Upper lobe of right lung (tissue), 1 donor: ENCODE measurements at regions not wholly inside any gene's neighbourhood (a gene's known extent, or its start where the extent isn't known, plus 50 kb on each side); places are given as distances from the start of the nearest gene placed in this dataset.

Experiments
- ATAC-seq: fragments of 200-7000 bp; cut with Tn5 transposase; one replicate; pipeline ENCODE4 v1.9.1; 2020; ENCODE audit warnings: mild to moderate bottlenecking, moderate library complexity
- DNase-seq: peaks from one replicate; pipeline ENCODE4 v3.0.0-alpha.2; 2020
- H3K27ac ChIP-seq: fragments of 200-600 bp; one replicate; pipeline ENCODE4 v1.8.0; 2022
- H3K27me3 ChIP-seq: fragments of 200-600 bp; one replicate; pipeline ENCODE4 v1.8.0; 2022; ENCODE audit warnings: mild to moderate bottlenecking
- H3K36me3 ChIP-seq: fragments of 200-600 bp; one replicate; pipeline ENCODE4 v1.8.0; 2022
- H3K4me1 ChIP-seq: fragments of 200-600 bp; one replicate; pipeline ENCODE4 v1.8.0; 2022
- H3K4me3 ChIP-seq: fragments of 200-600 bp; one replicate; pipeline ENCODE4 v1.8.0; 2022; ENCODE audit warnings: mild to moderate bottlenecking
- H3K9me3 ChIP-seq: fragments of 200-600 bp; one replicate; pipeline ENCODE4 v1.8.0; 2022
- intact Hi-C: fragments of 100-400 bp; cut with DNase I; formaldehyde crosslinking; loops from one replicate; pipeline ENCODE4 v1.11.0; 2022
- TF ChIP-seq, protein P1 (sequence below): fragments of 200-600 bp; IDR thresholded peaks from one replicate; pipeline ENCODE4 v1.8.0; 2022; ENCODE audit warnings: antibody characterized with exemption
- donor health status: DM: no; HTN: yes; CAD: no; lungs with severe emphysema.

DNA sequence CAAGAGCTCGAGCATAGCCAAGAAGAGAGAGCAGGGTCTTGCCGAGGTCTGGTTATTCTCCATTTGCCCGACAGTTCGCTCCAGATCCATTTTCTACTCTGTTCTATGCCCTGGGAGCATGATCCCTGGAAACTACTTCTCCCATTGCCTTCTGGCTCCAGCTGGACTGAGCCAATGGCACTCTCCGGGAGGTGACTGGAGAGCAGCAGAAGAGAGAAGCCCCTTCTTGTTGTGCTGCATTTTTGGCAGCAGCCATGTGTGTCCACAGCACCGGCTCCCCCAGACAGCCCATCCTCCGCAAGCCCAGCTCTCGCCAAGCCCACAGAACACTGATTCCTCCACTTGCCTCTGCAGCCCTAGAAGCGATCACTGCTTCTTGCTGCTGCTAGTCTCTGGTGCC is 345.5 kb downstream of the TNS1 start:
- no peak for ATAC-seq
- Histone ChIP-seq H3K9me3 (no peaks in the 10 kb centered on the region), H3K4me3 (no peak overlapping the region), H3K36me3 (no peaks in the 10 kb centered on the region), H3K27me3 (no peaks in the 10 kb centered on the region), H3K27ac (no peak overlapping the region), H3K4me1 (no peaks in the 10 kb centered on the region)
- no peak for DNase-seq
- intact Hi-C loops: no loop called here
- TF ChIP-seq, protein P1, sequence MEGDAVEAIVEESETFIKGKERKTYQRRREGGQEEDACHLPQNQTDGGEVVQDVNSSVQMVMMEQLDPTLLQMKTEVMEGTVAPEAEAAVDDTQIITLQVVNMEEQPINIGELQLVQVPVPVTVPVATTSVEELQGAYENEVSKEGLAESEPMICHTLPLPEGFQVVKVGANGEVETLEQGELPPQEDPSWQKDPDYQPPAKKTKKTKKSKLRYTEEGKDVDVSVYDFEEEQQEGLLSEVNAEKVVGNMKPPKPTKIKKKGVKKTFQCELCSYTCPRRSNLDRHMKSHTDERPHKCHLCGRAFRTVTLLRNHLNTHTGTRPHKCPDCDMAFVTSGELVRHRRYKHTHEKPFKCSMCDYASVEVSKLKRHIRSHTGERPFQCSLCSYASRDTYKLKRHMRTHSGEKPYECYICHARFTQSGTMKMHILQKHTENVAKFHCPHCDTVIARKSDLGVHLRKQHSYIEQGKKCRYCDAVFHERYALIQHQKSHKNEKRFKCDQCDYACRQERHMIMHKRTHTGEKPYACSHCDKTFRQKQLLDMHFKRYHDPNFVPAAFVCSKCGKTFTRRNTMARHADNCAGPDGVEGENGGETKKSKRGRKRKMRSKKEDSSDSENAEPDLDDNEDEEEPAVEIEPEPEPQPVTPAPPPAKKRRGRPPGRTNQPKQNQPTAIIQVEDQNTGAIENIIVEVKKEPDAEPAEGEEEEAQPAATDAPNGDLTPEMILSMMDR: no peak

- H3K36me3 ChIP-seq: no peaks in the 10 kb centered on the region
- no peaks in the 10 kb centered on the region for H3K9me3 ChIP-seq
- no peak overlapping the region for H3K4me3 ChIP-seq
- ATAC-seq (no peak), DNase-seq (no peak)
- no peak overlapping the region for H3K27ac ChIP-seq
- TF ChIP-seq, protein P1: no peak
- no peaks in the 10 kb centered on the region for H3K4me1 ChIP-seq
- H3K27me3 ChIP-seq: no peaks in the 10 kb centered on the region
- intact Hi-C loops: no loop called here
These were observed 346.5 kb downstream of the TNS1 start for GRCh38 chr2:217656316-217656715.

GRCh38 chr2:217655651-217656050 is 347.1 kb downstream of the TNS1 start:
- intact Hi-C loops: no loop called here
- Histone ChIP-seq H3K4me3 (no peak overlapping the region), H3K27me3 (no peaks in the 10 kb centered on the region), H3K4me1 (no peaks in the 10 kb centered on the region), H3K27ac (no peak overlapping the region), H3K9me3 (no peaks in the 10 kb centered on the region), H3K36me3 (no peaks in the 10 kb centered on the region)
- TF ChIP-seq, protein P1: no peak
- ATAC-seq: no peak
- DNase-seq: no peak

DNA sequence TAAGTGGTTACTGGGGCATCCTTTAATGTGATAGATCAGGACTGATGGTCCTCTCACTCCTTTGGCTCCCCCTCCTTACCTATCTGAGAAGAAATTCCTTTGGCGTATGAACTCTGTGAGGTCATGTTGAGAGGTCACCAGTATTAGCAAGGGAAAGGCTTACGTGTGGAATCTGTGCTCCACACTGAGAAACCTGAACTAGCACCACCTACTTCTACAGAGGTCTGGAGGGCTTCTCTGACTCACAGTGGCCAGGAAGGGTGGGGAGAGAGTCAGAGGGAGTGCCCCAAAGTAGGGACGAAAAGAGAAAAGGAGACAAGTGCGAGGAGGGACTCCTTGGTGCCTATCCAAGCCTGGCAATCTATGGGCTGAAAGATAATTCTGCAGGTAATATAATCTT is 348.6 kb downstream of the TNS1 start:
- intact Hi-C loops: no loop called here
- Histone ChIP-seq H3K4me1 (no peaks in the 10 kb centered on the region), H3K4me3 (no peak overlapping the region), H3K27me3 (no peaks in the 10 kb centered on the region), H3K9me3 (no peaks in the 10 kb centered on the region), H3K36me3 (no peaks in the 10 kb centered on the region), H3K27ac (no peak overlapping the region)
- ATAC-seq: no peak
- DNase-seq: no peak
- TF ChIP-seq, protein P1: no peak

GRCh38 chr2:217652761-217653639 is 349.8 kb downstream of the TNS1 start:
- Histone ChIP-seq H3K27me3 (no peaks in the 10 kb centered on the region), H3K36me3 (no peaks in the 10 kb centered on the region), H3K9me3 (no peaks in the 10 kb centered on the region), H3K27ac (no peak overlapping the region), H3K4me3 (no peak overlapping the region), H3K4me1 (no peaks in the 10 kb centered on the region)
- DNase-seq (peak; percentile 67), ATAC-seq (peak; percentile 84)
- TF ChIP-seq, protein P1: no peak
- intact Hi-C loops: no loop called here
